Smooth muscle cell (in vitro differentiated cells): ENCODE measurements at regions not wholly inside any gene's neighbourhood (a gene's known extent, or its start where the extent isn't known, plus 50 kb on each side); places are given as distances from the start of the nearest gene placed in this dataset.

Experiments used
- DNase-seq: peaks from one replicate; lab custom pipeline; 2025; ENCODE audit not compliant: unreplicated experiment; lab: John Stamatoyannopoulos, UW
- H2AFZ ChIP-seq: fragments of 200-600 bp; sonication (generic); 2 replicates; pipeline ENCODE4 v1.6.0; 2016; ENCODE audit warnings: antibody characterized with exemption, low read depth, mild to moderate bottlenecking
- H3F3A ChIP-seq: fragments of 200-600 bp; sonication (generic); 2 replicates; pipeline ENCODE4 v1.6.0; 2017; ENCODE audit warnings: antibody characterized with exemption, low read depth
- H3K27ac ChIP-seq: fragments of 200-600 bp; sonication (generic); 2 replicates; pipeline ENCODE4 v1.5.1; 2016; ENCODE audit warnings: low read depth, mild to moderate bottlenecking
- H3K27me3 ChIP-seq: fragments of 200-600 bp; sonication (generic); 2 replicates; pipeline ENCODE4 v1.6.1; 2016; ENCODE audit warnings: low read depth, mild to moderate bottlenecking
- H3K36me3 ChIP-seq: fragments of 200-600 bp; sonication (generic); 2 replicates; pipeline ENCODE4 v1.5.1; 2016; ENCODE audit warnings: low read depth
- H3K4me1 ChIP-seq: fragments of 200-600 bp; sonication (generic); 2 replicates; pipeline ENCODE4 v1.5.1; 2016; ENCODE audit warnings: low read depth
- H3K4me2 ChIP-seq: fragments of 200-600 bp; sonication (generic); 2 replicates; pipeline ENCODE4 v1.6.0; 2016; ENCODE audit warnings: mild to moderate bottlenecking
- H3K4me3 ChIP-seq: fragments of 200-600 bp; sonication (generic); 2 replicates; pipeline ENCODE4 v1.5.1; 2016; ENCODE audit warnings: mild to moderate bottlenecking
- H3K79me2 ChIP-seq: fragments of 200-600 bp; sonication (generic); 2 replicates; pipeline ENCODE4 v1.6.0; 2016; ENCODE audit warnings: low read depth, mild to moderate bottlenecking
- H3K9ac ChIP-seq: fragments of 200-600 bp; sonication (generic); 2 replicates; pipeline ENCODE4 v1.6.0; 2016; ENCODE audit warnings: low read depth
- H3K9me3 ChIP-seq: fragments of 200-600 bp; sonication (generic); replicated peaks from 2 replicates; pipeline ENCODE4 v1.5.1; 2016; ENCODE audit warnings: low read depth
- H4K20me1 ChIP-seq: fragments of 200-600 bp; sonication (generic); 2 replicates; pipeline ENCODE4 v1.6.0; 2016; ENCODE audit warnings: low read depth
- WGBS: methylation state at CpG from one replicate; pipeline ENCODE4 v1.1.7; 2016; ENCODE audit warnings: low lambda C conversion rate; 5-methylcytosine and 5-hydroxymethylcytosine counted together
- TF ChIP-seq, protein P1 (sequence below): fragments of 200-600 bp; sonication (generic); IDR thresholded peaks from 2 replicates; pipeline ENCODE4 v1.5.1; 2017; ENCODE audit warnings: borderline replicate concordance, mild to moderate bottlenecking, antibody characterized with exemption; ENCODE audit not compliant: insufficient read depth, poor library complexity, severe bottlenecking

DNA sequence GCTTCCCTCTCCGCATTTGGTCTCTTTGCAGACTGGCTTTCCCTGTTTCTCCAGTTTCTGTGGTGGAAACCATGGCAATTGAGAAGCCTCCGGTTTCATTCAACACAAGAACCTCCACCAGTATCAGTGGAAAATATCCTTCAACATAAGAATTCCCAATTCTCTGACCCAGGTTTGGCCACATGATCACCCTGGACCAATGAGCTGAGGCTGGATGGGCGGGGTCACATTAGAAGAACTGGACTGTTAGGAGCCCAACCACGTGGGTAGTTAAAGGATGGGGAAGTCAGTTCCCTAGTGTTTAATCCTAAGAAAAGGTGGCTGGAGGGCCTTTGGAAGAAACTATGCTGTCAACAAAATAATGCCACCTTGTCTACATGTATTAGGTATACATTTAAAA, 336.3 kb downstream of the DMRT2 start:
- H3K9me3 ChIP-seq: peaks cover 9% of the 10 kb centered on the region
- H4K20me1 ChIP-seq: no peaks in the 10 kb centered on the region
- H3K4me2 ChIP-seq: no peak overlapping the region
- 54% methylated on average over 4 of the region's 4 CpGs for WGBS
- H3K27ac ChIP-seq: no peak overlapping the region
- H3K4me1 ChIP-seq: no peaks in the 10 kb centered on the region
- no peak overlapping the region for H2AFZ ChIP-seq
- no peaks in the 10 kb centered on the region for H3K27me3 ChIP-seq
- H3K9ac ChIP-seq: no peak overlapping the region
- no peaks in the 10 kb centered on the region for H3K79me2 ChIP-seq
- no peaks in the 10 kb centered on the region for H3F3A ChIP-seq
- DNase-seq: no peak
- TF ChIP-seq, protein P1, sequence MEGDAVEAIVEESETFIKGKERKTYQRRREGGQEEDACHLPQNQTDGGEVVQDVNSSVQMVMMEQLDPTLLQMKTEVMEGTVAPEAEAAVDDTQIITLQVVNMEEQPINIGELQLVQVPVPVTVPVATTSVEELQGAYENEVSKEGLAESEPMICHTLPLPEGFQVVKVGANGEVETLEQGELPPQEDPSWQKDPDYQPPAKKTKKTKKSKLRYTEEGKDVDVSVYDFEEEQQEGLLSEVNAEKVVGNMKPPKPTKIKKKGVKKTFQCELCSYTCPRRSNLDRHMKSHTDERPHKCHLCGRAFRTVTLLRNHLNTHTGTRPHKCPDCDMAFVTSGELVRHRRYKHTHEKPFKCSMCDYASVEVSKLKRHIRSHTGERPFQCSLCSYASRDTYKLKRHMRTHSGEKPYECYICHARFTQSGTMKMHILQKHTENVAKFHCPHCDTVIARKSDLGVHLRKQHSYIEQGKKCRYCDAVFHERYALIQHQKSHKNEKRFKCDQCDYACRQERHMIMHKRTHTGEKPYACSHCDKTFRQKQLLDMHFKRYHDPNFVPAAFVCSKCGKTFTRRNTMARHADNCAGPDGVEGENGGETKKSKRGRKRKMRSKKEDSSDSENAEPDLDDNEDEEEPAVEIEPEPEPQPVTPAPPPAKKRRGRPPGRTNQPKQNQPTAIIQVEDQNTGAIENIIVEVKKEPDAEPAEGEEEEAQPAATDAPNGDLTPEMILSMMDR: no peak
- H3K4me3 ChIP-seq: no peak overlapping the region
- H3K36me3 ChIP-seq: no peaks in the 10 kb centered on the region

- TF ChIP-seq, protein P1: no peak
- Histone ChIP-seq H3K9ac (no peak overlapping the region), H3K79me2 (no peaks in the 10 kb centered on the region), H2AFZ (no peak overlapping the region), H3K4me1 (no peaks in the 10 kb centered on the region), H3K27ac (no peak overlapping the region), H3K27me3 (no peaks in the 10 kb centered on the region), H3F3A (no peaks in the 10 kb centered on the region), H3K4me3 (no peak overlapping the region), H3K9me3 (peaks cover 4% of the 10 kb centered on the region), H3K4me2 (no peak overlapping the region), H3K36me3 (no peaks in the 10 kb centered on the region), H4K20me1 (no peaks in the 10 kb centered on the region)
- 60% methylated on average over 4 of the region's 4 CpGs for WGBS
- DNase-seq: no peak
Observed at GRCh38 chr9:1388216-1388615, 338.1 kb downstream of the DMRT2 start.

GRCh38 chr9:1400983-1401382, 350.8 kb downstream of the DMRT2 start:
- H3K9me3 ChIP-seq: peaks cover 16% of the 10 kb centered on the region
- H3K27me3 ChIP-seq: no peaks in the 10 kb centered on the region
- no peak for DNase-seq
- no peak overlapping the region for H3K9ac ChIP-seq
- H3F3A ChIP-seq: no peaks in the 10 kb centered on the region
- no peaks in the 10 kb centered on the region for H3K36me3 ChIP-seq
- no peaks in the 10 kb centered on the region for H4K20me1 ChIP-seq
- 56% methylated on average over 5 of the region's 5 CpGs for WGBS
- no peak overlapping the region for H2AFZ ChIP-seq
- H3K4me1 ChIP-seq: no peaks in the 10 kb centered on the region
- no peak overlapping the region for H3K4me2 ChIP-seq
- H3K27ac ChIP-seq: no peak overlapping the region
- no peak overlapping the region for H3K4me3 ChIP-seq
- TF ChIP-seq, protein P1: no peak
- no peaks in the 10 kb centered on the region for H3K79me2 ChIP-seq

DNA sequence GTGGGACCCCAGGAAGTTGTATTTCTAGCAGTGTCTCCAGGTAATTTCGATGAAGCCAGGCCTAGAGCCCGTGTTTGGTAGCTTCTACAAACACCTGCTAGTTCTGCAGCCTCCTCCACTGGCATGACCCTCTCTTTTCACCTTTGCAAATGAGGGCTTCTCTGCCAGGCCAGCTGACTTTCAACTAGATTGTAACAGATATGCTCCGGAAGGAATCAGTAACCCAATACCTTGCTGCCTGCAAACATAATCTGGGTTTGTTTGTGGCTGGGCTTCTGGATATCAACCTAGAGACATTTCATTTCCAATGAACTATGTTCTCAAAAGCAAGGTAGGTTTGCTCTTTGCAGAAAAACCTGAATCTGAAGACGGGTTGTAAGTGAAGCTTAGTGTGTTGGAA, 354.8 kb downstream of the DMRT2 start:
- Histone ChIP-seq H3K79me2 (no peaks in the 10 kb centered on the region), H3F3A (no peaks in the 10 kb centered on the region), H3K36me3 (no peaks in the 10 kb centered on the region), H3K27me3 (no peaks in the 10 kb centered on the region), H3K4me3 (no peak overlapping the region), H3K27ac (no peak overlapping the region), H2AFZ (no peak overlapping the region), H4K20me1 (no peaks in the 10 kb centered on the region), H3K4me2 (no peak overlapping the region), H3K9me3 (peaks cover 18% of the 10 kb centered on the region), H3K9ac (no peak overlapping the region), H3K4me1 (no peaks in the 10 kb centered on the region)
- TF ChIP-seq, protein P1: no peak
- 59% methylated on average over 4 of the region's 4 CpGs for WGBS
- DNase-seq: no peak
